RKO (cell line): ENCODE measurements at regions not wholly inside any gene's neighbourhood (a gene's known extent, or its start where the extent isn't known, plus 50 kb on each side); places are given as distances from the start of the nearest gene placed in this dataset.
"Not testable (repeated sequence)": the region's sequence is repeated elsewhere in the genome, so short reads cannot be mapped to it uniquely, and the experiment has no call there.

Experiments used
- DNase-seq: peaks from one replicate; pipeline ENCODE4 v3.0.0-alpha.2; 2016; ENCODE audit warnings: low spot score

GRCh38 chr13:22939157-22939556, 241.6 kb upstream of the SGCG start:
- no peak for DNase-seq

DNA sequence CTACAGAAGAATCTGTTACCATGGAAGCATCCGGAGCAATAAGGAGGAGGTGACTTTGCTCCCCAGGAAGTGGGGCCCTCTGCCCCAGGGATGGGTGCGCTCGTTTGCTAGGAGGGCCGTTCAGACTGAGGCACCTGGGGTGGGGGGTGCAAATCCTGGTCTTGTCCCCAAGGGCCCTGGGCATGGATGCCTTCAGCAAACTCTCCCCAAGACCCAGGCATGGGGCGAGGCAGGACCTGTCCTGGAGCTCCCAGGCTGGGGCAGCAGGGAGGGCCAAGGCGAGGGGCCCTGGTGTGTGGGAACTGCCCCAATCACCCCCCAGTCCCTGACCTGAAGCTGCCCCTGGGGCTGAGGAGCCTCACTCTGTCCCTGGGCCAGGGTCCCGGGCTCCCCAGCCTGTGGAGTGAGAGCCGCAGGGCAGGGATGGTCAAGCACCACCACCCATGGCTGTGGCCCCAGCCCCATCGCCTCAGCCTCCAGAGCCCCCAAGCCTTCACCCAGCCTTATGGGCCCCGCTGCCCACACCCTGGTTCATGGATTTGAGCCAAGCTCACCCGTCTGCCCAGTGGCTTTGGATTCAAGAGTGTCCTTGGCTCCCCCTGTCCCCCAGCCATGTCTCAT, 240.6 kb upstream of the SGCG start:
- DNase-seq, result no peak

DNA sequence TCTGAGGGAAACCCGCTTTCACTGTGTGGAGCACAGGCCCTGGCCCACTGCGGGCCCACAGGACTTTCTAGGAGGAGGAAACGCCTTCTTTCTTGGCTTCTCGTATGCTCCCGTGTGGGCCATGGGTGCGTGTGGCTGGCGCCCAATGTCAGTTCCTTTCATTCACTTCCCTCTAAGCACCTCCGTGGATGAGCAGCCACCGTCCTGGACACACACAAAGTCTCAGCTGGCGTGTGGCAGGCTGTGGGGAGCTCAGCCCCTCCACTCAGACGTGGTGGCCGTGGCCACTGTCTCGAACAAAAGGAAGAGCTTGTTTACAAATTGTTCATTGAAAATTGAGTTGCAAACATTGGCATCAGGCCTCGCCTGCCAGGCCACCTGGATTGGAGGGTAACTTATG, 240.0 kb upstream of the SGCG start:
- DNase-seq, result no peak

- DNase-seq, result not testable (repeated sequence)
Measured at GRCh38 chr13:22941495-22941894, 239.3 kb upstream of the SGCG start.

DNA sequence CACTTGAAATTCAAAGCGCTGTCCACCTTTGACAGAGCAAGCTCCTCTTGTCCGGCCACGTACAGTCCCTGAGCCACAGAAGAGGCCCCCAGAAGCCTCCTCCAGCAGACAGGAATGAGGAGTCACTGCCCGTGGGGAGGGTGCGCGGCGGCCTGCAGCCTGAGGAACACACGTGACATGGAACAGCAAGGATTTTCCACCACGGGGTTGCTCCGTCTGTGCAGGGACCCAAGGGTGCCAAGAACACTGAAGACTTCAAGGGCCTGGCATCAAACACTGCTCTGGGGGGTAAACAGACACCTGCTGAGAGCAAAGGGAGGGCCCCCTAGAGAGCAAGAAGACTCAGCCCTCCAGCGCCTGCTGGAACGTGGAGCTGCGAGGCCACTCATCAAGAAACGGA, 237.9 kb upstream of the SGCG start:
- DNase-seq, result not testable (repeated sequence)

DNA sequence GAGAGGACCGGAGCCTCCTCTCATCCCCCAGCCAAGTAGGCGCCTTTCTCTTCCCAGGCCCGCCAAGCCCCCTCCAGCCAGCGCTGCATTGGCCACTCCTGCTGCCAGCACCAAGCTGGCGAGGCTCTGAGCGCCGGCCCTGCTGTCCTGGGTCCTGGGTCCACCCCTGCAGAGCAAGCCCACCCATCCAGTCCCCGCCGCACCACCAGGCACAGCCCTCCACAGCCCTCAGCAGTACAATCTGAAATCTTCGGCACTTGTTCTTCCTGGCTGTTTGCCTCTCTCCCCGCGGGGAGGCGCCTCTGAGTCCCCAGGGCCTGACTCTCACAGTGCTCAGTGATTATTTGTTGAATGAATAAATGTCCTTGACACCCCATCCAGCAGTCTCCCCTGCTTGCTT, 236.4 kb upstream of the SGCG start:
- DNase-seq, result no peak

DNA sequence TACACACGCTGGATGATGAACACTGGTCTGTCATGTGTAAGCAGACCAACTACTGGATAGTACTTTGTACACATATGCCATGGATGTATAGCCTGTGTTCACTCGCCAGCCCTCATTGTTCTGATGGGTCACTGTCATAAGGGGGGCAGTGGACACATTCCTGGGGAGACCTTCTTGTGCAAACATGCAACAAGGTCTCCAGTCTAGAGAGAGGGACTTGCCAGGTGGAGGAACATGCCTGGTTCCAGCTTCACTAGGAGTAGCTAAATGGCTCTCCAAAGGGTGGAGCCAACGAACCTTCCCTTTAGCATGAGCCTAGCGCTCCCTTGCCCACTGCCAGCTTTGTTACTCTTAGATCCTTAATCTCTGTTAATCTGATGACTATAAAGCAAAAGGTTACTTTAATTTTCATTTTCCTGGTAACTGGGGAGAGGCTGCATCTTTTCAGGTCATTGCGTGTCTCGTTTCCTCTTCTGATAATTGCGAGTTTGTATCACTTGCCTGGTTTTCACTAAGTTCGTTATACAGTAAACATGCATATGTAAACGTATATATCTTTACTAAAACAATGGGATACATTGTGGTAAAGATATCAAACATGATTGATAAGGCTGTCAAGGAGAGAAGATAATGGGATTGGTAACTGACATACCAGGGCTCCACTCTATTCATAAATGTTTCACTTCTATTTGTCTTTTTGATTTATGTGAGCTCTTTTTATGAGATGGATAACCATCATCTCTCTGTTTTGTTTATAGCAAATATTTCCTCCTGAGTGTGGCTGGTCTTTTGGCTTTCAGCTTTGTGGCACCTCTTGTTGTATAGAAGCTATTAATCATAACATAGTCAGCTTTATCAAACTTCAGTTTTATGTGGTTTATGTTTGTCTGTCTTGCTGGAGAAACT, 235.2 kb upstream of the SGCG start:
- no peak for DNase-seq

- no peak for DNase-seq
Measured at GRCh38 chr13:22948421-22948820, 232.4 kb upstream of the SGCG start.

DNA sequence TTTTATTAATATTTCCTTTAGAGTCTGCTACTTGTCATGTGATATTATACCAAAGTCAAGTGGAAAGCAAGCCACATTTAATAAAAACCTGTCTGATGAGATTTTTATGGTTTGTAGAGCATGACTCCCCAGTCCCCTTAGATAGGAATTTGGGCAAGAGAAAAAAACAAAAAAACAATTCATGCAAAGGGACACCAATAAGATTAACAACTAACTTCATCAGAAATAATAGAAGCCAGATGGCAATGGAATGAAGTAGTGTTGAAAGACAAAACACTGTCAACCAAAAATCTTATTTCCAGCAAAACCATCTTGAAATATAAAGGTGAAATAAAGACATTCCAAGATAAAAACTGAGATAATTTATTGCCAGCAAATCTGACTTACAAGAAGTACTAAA, 228.8 kb upstream of the SGCG start:
- DNase-seq, result not testable (repeated sequence)

DNA sequence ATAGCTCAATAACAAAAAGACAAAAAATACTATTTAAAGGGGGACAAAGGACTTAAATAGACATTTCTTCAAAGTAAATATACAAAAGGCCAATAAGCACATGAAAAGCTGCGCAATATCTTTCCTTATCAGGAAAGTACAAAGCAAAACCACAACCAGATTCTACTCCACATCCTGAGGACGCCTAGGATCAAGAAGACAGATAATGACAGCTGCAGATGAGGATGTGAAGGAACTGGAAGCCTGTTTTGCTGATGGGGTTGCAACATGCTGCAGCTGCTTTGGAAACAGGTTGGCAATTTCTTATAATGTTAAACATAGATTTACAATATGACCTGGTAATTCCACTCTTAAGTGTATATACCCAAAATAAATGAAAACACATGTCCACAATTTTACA, 225.6 kb upstream of the SGCG start:
- DNase-seq, result not testable (repeated sequence)

GRCh38 chr13:22956456-22957115, 224.2 kb upstream of the SGCG start:
- not testable (repeated sequence) for DNase-seq

- not testable (repeated sequence) for DNase-seq
Measured at GRCh38 chr13:22959859-22960258, 220.9 kb upstream of the SGCG start.

DNA sequence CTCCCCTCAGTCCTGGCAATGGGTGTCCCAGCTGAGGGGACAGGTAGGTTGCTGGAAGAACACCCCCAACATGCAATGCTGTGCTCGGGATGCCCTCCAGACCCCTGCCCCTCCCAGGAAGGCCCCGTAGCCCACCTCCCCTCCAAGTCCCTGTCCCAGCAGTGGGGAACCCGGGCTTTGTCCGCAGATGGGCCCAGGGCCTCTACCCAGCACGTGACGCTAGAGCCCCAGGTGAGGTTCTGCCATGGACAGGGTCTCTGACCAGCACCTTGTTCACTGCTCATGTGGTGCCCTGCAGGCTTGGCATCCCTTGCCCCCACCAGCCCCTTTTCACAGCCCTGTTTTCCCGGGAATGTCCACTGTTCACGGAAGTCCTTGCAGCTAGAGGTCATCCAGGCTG, 220.0 kb upstream of the SGCG start:
- no peak for DNase-seq

DNA sequence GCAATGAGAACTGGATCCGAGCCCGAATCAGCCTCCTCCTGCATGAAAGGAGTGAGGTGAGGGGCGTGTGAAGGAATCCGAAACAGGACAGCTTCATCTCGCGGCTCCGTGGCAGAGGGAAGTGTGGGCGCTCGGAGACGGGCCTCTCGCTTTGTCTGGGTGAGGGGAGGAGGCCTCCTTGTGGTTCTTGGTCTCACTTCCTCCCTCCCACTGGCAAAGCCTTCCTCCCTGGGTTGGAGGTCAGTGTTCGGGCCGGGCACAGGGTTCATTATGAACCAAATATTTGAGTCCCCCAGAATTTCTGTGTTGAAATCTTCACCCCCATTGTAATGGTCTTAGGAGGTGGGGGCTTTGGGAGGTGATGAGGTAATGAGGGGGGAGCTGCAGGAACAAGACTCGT, 219.4 kb upstream of the SGCG start:
- not testable (repeated sequence) for DNase-seq

DNA sequence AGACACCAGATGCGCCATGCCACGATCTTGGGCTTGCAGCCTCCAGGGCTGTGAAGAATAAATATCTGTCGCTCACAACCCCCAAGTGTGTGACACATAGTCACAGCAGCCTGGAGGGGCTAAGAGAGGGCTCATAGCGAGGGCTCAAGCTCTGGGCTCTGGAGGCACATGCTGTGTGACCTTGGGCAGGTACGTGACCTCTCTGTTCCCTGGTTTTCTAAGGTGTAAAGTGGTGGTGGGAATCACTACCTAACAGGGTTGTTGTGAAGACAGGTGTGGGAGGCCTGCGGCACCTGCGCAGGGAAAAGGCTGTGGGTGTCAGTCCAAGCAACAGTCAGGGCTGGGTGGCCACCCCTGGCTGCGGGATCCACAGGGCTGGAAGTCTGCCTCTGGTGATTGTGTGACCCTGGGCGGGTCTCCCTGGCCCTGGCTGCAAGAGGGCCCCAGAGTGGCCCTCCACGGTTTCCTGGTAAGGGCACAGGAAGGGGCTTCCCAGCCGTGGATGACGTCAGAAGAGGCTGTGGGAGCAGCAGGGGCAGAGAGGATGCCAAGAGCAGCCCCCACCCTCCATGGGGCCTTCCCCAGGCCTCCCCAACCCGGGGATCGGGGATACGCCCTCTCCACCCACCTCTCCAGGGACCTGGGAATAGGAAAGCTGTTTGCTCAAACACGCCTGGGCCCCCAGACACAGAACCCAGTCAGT, 218.8 kb upstream of the SGCG start:
- DNase-seq, result no peak

GRCh38 chr13:22963384-22964053, 217.3 kb upstream of the SGCG start:
- DNase-seq, result not testable (repeated sequence)

- DNase-seq, result no peak
Measured at GRCh38 chr13:22964245-22964966, 216.4 kb upstream of the SGCG start.

DNA sequence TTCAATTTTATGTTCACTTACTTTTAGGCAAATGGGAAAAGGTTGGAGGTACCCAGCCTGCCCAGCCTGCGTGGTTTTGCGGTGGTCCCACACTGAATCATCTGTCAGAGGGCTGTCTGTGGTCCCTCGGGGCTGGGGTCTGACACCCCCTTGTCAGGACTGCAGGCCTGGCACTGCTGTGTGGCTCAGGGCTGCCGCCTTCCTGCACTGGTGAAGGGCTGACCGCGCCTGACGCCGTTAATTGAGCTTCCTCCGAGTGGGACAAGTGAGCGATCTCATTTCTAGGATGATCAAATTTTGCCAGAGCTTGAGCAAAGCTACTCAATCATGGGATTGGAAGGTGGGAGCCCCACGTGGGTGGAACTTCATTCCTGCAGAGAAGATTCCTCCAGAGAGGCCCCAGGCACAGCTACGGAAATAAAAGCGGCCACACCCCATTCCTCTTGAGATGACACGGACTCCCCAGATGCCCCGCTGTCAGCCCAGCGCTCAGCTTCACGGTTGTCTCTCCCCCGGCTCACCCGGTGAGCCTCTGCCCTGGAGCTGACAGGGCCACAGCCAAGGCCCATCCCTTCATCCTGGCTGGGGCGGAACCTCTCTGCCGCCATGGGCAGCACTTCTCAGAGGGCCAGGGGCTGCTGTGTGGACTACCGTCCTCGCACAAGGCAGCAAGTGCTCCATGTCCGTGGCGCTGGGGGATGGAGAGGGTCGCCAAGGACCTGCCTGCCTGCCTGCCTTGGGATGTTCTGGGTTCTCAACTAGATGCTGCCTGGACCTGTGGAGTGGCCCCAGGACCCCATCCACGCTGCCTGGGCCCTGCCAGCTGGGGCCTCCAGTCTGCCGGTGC, 215.5 kb upstream of the SGCG start:
- not testable (repeated sequence) for DNase-seq

GRCh38 chr13:22965858-22966239, 214.9 kb upstream of the SGCG start:
- DNase-seq, result not testable (repeated sequence)

DNA sequence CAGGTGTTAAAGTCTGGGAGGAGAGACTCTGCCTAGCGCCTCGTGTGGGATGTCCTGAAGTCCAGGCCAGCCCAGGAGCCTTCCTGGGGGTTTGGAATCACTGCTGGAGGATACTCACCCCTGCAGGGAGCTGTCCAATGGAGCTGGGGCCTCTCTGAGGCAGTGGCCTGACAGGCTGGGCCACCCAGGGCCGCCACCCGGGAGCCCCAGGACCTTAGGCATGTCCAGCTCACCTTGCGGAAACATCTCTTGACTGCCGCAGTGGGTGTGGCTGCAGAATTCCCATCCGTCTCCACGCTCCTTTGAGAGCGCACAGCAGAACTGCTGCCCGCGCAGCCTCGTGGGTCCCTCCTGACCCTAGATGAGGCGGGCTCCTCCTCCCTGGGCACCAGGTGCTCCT, 214.0 kb upstream of the SGCG start:
- not testable (repeated sequence) for DNase-seq
